Osteocyte (in vitro differentiated cells): ENCODE measurements at regions not wholly inside any gene's neighbourhood (a gene's known extent, or its start where the extent isn't known, plus 50 kb on each side); places are given as distances from the start of the nearest gene placed in this dataset.

Experiments
- DNase-seq: peaks from one replicate; pipeline ENCODE4 v3.0.0; 2021; ENCODE audit warnings: mixed read lengths; ENCODE audit not compliant: unreplicated experiment; ENCODE audit errors: extremely low spot score
- H3K27ac Mint-ChIP-seq: one replicate; pipeline ENCODE4 v1.8.0; 2021; ENCODE audit warnings: mild to moderate bottlenecking, mixed read lengths; ENCODE audit not compliant: unreplicated experiment
- H3K27me3 Mint-ChIP-seq: one replicate; pipeline ENCODE4 v1.8.0; 2021; ENCODE audit warnings: mixed read lengths; ENCODE audit not compliant: unreplicated experiment
- H3K36me3 Mint-ChIP-seq: one replicate; pipeline ENCODE4 v1.8.0; 2021; ENCODE audit warnings: mixed read lengths; ENCODE audit not compliant: unreplicated experiment
- H3K4me1 Mint-ChIP-seq: one replicate; pipeline ENCODE4 v1.8.0; 2021; ENCODE audit warnings: mixed read lengths; ENCODE audit not compliant: unreplicated experiment
- H3K4me3 Mint-ChIP-seq: one replicate; pipeline ENCODE4 v1.8.0; 2021; ENCODE audit warnings: mild to moderate bottlenecking, moderate library complexity, mixed read lengths; ENCODE audit not compliant: unreplicated experiment
- H3K9me3 Mint-ChIP-seq: one replicate; pipeline ENCODE4 v1.8.0; 2021; ENCODE audit warnings: mixed read lengths; ENCODE audit not compliant: unreplicated experiment
- TF ChIP-seq, protein P1 (sequence below): fragments of 200-600 bp; sonication (generic); IDR thresholded peaks from 2 replicates; pipeline ENCODE4 v1.5.0; 2021; ENCODE audit warnings: antibody characterized with exemption, mild to moderate bottlenecking, moderate library complexity

DNA sequence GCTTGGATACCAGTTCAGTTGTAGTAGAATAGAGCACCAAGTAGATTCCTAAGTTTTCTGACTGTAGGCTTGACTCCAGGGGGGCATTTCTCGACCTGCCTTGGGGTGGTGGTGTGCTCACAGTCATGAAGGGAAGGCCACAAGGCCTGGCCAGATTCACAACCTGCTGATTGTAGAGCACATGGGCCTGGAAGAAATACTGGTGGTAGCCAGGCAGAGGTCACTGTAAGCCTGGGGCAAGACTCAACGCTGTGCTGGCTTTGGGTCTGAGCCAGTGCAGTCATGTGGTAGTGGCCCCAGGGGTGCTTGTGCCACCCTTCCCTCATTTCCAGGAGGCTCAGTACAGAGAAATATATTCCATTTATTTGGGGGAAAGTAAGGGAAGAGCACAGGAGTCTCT is 832.3 kb upstream of the SLC10A2 start:
- no peak overlapping the region for H3K4me3 Mint-ChIP-seq

DNA sequence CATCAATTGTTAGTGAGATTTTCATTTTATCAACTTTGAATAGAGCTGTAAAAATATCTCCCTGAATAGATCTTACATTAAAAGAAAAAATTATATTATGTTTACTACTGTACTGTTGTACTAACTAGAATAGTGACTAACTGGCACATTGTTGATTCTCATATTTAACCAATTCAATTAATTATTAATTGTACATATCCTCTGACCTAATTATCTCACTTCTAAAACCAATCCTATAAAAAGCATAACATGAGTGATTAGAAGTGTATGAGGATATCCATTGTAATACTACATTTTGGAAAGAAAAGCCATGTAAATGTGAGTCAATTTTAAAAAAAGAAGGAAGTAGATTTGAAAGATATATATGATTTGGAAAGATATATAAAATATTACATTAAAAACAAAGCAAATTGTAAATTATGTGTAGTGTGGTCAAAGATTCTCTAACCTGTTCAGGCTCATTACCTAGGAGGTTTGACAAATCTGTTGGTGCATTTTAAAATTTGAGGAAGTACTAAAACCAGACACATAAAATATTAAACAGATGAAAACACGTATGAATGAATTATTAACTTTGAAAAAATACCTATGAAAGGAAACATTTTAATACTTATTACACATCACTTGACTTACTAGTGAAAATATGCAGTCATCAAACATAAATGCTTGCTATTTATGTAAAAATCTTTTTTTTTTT is 829.8 kb upstream of the SLC10A2 start:
- no peak overlapping the region for H3K27ac Mint-ChIP-seq
- no peaks in the 10 kb centered on the region for H3K4me1 Mint-ChIP-seq

More for the DNA sequence above, 832.3 kb upstream of the SLC10A2 start:
- Mint-ChIP-seq H3K9me3 (peaks cover 6% of the 10 kb centered on the region), H3K4me1 (no peaks in the 10 kb centered on the region), H3K27me3 (no peaks in the 10 kb centered on the region), H3K27ac (no peak overlapping the region), H3K36me3 (no peaks in the 10 kb centered on the region)
- TF ChIP-seq, protein P1, sequence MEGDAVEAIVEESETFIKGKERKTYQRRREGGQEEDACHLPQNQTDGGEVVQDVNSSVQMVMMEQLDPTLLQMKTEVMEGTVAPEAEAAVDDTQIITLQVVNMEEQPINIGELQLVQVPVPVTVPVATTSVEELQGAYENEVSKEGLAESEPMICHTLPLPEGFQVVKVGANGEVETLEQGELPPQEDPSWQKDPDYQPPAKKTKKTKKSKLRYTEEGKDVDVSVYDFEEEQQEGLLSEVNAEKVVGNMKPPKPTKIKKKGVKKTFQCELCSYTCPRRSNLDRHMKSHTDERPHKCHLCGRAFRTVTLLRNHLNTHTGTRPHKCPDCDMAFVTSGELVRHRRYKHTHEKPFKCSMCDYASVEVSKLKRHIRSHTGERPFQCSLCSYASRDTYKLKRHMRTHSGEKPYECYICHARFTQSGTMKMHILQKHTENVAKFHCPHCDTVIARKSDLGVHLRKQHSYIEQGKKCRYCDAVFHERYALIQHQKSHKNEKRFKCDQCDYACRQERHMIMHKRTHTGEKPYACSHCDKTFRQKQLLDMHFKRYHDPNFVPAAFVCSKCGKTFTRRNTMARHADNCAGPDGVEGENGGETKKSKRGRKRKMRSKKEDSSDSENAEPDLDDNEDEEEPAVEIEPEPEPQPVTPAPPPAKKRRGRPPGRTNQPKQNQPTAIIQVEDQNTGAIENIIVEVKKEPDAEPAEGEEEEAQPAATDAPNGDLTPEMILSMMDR: no peak
- no peak for DNase-seq

DNA sequence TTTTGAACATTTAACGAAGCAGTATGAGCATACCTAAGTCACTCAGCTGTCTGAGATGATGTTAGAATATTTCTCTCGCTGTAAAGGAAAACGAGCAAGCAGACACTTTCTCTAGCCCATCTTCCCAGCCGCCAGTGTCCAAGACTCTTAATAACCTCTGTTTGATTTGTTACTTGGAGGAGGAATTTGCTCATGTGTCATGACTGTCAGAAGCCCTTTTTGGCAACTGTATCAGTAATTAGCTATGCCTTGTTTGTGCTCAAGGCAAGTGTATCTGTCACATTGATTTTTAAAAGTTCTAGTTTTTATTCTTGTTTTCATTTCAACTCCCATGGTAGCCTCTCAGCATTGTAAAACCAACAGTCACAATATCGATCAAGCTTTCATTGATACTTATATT is 828.4 kb upstream of the SLC10A2 start:
- TF ChIP-seq, protein P1: no peak
- Mint-ChIP-seq H3K4me3 (no peak overlapping the region), H3K4me1 (no peaks in the 10 kb centered on the region), H3K27ac (no peak overlapping the region), H3K36me3 (no peaks in the 10 kb centered on the region), H3K27me3 (no peaks in the 10 kb centered on the region), H3K9me3 (peaks cover 6% of the 10 kb centered on the region)
- DNase-seq: no peak

More for the DNA sequence above, 829.8 kb upstream of the SLC10A2 start:
- Mint-ChIP-seq H3K36me3 (no peaks in the 10 kb centered on the region), H3K9me3 (peaks cover 6% of the 10 kb centered on the region), H3K27me3 (no peaks in the 10 kb centered on the region), H3K4me3 (no peak overlapping the region)
- no peak for DNase-seq
- TF ChIP-seq, protein P1: no peak

DNA sequence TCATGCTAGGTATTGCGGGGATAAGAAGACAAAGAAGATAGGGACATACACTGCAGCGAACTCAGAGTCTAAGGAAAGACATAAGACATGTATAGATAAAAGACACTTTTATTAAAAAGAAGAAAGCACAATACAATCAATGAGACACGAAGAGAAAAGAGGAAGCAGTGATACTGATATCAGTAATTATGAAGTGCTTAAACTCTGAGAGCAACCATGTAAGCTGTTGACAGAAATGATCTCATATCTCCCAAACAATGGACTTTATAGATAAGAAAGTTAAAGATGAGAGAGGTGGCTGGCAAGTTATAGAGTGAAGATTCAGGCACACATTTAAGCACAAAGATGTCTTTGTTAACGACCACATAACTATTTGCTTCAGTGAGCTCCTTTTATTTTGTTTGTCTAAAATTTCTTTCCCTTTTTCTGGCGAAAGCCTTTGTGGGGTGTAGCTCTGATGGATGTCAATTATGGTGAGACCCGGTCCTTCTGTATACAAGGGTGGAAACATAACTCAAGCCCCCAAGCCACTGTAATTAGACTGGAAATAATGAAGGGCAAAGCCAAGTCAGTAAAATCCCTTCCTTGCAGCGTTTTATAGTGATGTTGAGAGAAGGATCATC is 818.0 kb upstream of the SLC10A2 start:
- TF ChIP-seq, protein P1: no peak
- Mint-ChIP-seq H3K27ac (no peak overlapping the region), H3K9me3 (no peaks in the 10 kb centered on the region), H3K4me1 (peaks cover 8% of the 10 kb centered on the region), H3K36me3 (no peaks in the 10 kb centered on the region), H3K4me3 (no peak overlapping the region), H3K27me3 (no peaks in the 10 kb centered on the region)
- no peak for DNase-seq

DNA sequence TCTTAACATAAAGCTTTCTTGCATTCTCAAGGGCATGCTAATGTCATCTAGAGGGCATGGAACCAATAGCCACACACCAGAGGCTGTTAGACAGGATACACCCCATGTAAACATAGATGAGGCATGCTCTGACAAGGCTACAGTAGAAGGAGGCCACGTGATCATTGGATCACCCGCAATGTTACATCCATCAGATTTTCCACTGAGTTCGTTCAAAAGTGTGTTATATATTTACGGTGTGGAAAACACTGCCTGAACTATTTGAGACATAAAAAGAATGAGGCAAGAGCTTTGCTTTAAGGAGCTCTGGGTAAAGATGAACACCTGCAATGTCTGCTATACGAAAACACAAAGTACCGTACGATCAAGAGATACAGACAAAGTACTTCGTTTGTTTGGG is 817.5 kb upstream of the SLC10A2 start:
- H3K27me3 Mint-ChIP-seq: no peaks in the 10 kb centered on the region
- no peak overlapping the region for H3K27ac Mint-ChIP-seq
- H3K4me3 Mint-ChIP-seq: no peak overlapping the region
- TF ChIP-seq, protein P1: no peak
- no peak for DNase-seq
- no peaks in the 10 kb centered on the region for H3K36me3 Mint-ChIP-seq
- peaks cover 13% of the 10 kb centered on the region for H3K4me1 Mint-ChIP-seq
- no peaks in the 10 kb centered on the region for H3K9me3 Mint-ChIP-seq
